Keratinocyte (primary cell): ENCODE measurements at regions not wholly inside any gene's neighbourhood (a gene's known extent, or its start where the extent isn't known, plus 50 kb on each side); places are given as distances from the start of the nearest gene placed in this dataset.

ENCODE experiments used
- DNase-seq: peaks from one replicate; pipeline ENCODE4 v3.0.0-alpha.2; 2011; ENCODE audit warnings: low read depth, missing footprints, low spot score
- FAIRE-seq: peaks from 2 replicates; lab custom pipeline; 2011; peaks lifted over from hg19 to GRCh38; lab: Jason Lieb, UNC
- H2AFZ ChIP-seq: 2 replicates; pipeline ENCODE4 v1.6.0; 2012; ENCODE audit warnings: low read length, control low read depth, inconsistent platforms; ENCODE audit not compliant: control insufficient read depth
- H3K27ac ChIP-seq: 2 replicates; pipeline ENCODE4 v1.5.1; 2011; ENCODE audit warnings: low read length; ENCODE audit not compliant: control insufficient read depth, insufficient read depth
- H3K27me3 ChIP-seq: 3 replicates; pipeline ENCODE4 v1.6.0; 2011; ENCODE audit warnings: low read length; ENCODE audit not compliant: control insufficient read depth, insufficient read depth; ENCODE audit errors: extremely low read depth
- H3K36me3 ChIP-seq, 2 experiments: 2 replicates in 1 of 2; 3 replicates in 1 of 2; pipeline ENCODE4 v1.5.1; 2011; ENCODE audit warnings: low read length in 2 of 2, mild to moderate bottlenecking in 1 of 2; ENCODE audit not compliant: control insufficient read depth in 2 of 2, insufficient read depth in 2 of 2; ENCODE audit errors: extremely low read depth in 1 of 2
- H3K4me1 ChIP-seq: 3 replicates; pipeline ENCODE4 v1.5.1; 2011; ENCODE audit warnings: low read length; ENCODE audit not compliant: control insufficient read depth, insufficient read depth; ENCODE audit errors: extremely low read depth
- H3K4me2 ChIP-seq: 3 replicates; pipeline ENCODE4 v1.6.0; 2011; ENCODE audit warnings: low read depth, low read length; ENCODE audit not compliant: control insufficient read depth, insufficient read depth; ENCODE audit errors: extremely low read depth
- H3K4me3 ChIP-seq, 3 experiments: fragments of 200-600 bp in 1 of 3; sonication (generic) in 1 of 3; 2 replicates in 2 of 3; 3 replicates in 1 of 3; pipeline ENCODE4 v1.5.1; 2011 to 2016; ENCODE audit warnings: low read length in 3 of 3, mild to moderate bottlenecking in 3 of 3, control low read depth in 2 of 3, inconsistent platforms in 1 of 3, low read depth in 1 of 3, mixed read lengths in 1 of 3, mixed run types in 1 of 3, moderate library complexity in 1 of 3; ENCODE audit not compliant: control insufficient read depth in 2 of 3, insufficient read depth in 2 of 3; ENCODE audit errors: extremely low read depth in 1 of 3
- H3K79me2 ChIP-seq: 2 replicates; pipeline ENCODE4 v1.6.0; 2012; ENCODE audit warnings: low read length; ENCODE audit not compliant: control insufficient read depth, insufficient read depth
- H3K9ac ChIP-seq: 3 replicates; pipeline ENCODE4 v1.6.0; 2011; ENCODE audit warnings: low read length; ENCODE audit not compliant: control insufficient read depth, insufficient read depth; ENCODE audit errors: extremely low read depth
- H3K9me1 ChIP-seq: 3 replicates; pipeline ENCODE4 v1.6.0; 2011; ENCODE audit warnings: low read length; ENCODE audit not compliant: control insufficient read depth, insufficient read depth; ENCODE audit errors: extremely low read depth
- H3K9me3 ChIP-seq: 2 replicates; pipeline ENCODE4 v1.5.1; 2012; ENCODE audit warnings: low read depth, low read length; ENCODE audit not compliant: control insufficient read depth
- H4K20me1 ChIP-seq: 3 replicates; pipeline ENCODE4 v1.6.0; 2011; ENCODE audit warnings: low read length; ENCODE audit not compliant: control insufficient read depth, insufficient read depth; ENCODE audit errors: extremely low read depth
- CTCF ChIP-seq, 3 experiments: IDR thresholded peaks in 1 of 3; conservative IDR thresholded peaks in 1 of 3; optimal IDR thresholded peaks in 1 of 3; 2 replicates in 2 of 3; 3 replicates in 1 of 3; pipeline versions ENCODE3 to v1.5.1; 2011; ENCODE audit warnings: low read length in 3 of 3, mild to moderate bottlenecking in 3 of 3, moderate library complexity in 2 of 3, control low read depth in 1 of 3, inconsistent platforms in 1 of 3; ENCODE audit not compliant: insufficient read depth in 2 of 3; ENCODE audit errors: extremely low read depth in 1 of 3
- EZH2 ChIP-seq: IDR thresholded peaks from one replicate; pipeline ENCODE4 v1.6.1; 2012; ENCODE audit warnings: inconsistent platforms, mild to moderate bottlenecking, low read length, moderate library complexity
- dilution Hi-C: fragments of 300-500 bp; cut with MboI; formaldehyde crosslinking; loops from one replicate; pipeline ENCODE4 v1.7.0; 2020; ENCODE audit warnings: low sequenced_read_pairs; ENCODE audit not compliant: extremely low pct_ligation_motif_present

- Histone ChIP-seq H4K20me1 (no peaks in the 10 kb centered on the region), H3K9ac (no peak overlapping the region), H3K79me2 (no peaks in the 10 kb centered on the region), H3K9me1 (no peaks in the 10 kb centered on the region), H3K9me3 (no peaks in the 10 kb centered on the region), H3K4me3 (no peak overlapping the region), H3K36me3 (no peaks in the 10 kb centered on the region), H3K4me1 (peaks cover 5% of the 10 kb centered on the region), H3K4me2 (no peak overlapping the region), H3K27ac (no peak overlapping the region), H3K27me3 (no peaks in the 10 kb centered on the region), H2AFZ (no peak overlapping the region)
- TF ChIP-seq EZH2 (no peak), CTCF (optimal IDR thresholded peaks at IDR 0.05 in 1 of 3, IDR thresholded peaks at IDR 0.05 in 1 of 3, conservative IDR thresholded peaks at IDR 0.05 in 1 of 3; ENCODE audit: extremely low read depth in 1 of 3, insufficient read depth in 2 of 3, low read length in 3 of 3) (no peak)
- dilution Hi-C loops = no loop called here
- FAIRE-seq = no peak
- no peak for DNase-seq
Observed at GRCh38 chr11:131185915-131186314, 184.5 kb upstream of the NTM start.

- no peaks in the 10 kb centered on the region for H3K79me2 ChIP-seq
- peaks cover 5% of the 10 kb centered on the region for H3K4me1 ChIP-seq
- H4K20me1 ChIP-seq = no peaks in the 10 kb centered on the region
- no peak overlapping the region for H2AFZ ChIP-seq
- H3K36me3 ChIP-seq = no peaks in the 10 kb centered on the region
- no peaks in the 10 kb centered on the region for H3K9me1 ChIP-seq
- H3K4me2 ChIP-seq = no peak overlapping the region
- TF ChIP-seq CTCF (optimal IDR thresholded peaks at IDR 0.05 in 1 of 3, IDR thresholded peaks at IDR 0.05 in 1 of 3, conservative IDR thresholded peaks at IDR 0.05 in 1 of 3; ENCODE audit: extremely low read depth in 1 of 3, insufficient read depth in 2 of 3, low read length in 3 of 3) = no peak
- no peak for TF ChIP-seq EZH2
- no peak overlapping the region for H3K4me3 ChIP-seq
- H3K27me3 ChIP-seq = no peaks in the 10 kb centered on the region
- no peak overlapping the region for H3K27ac ChIP-seq
- FAIRE-seq = no peak
- no peaks in the 10 kb centered on the region for H3K9me3 ChIP-seq
- no peak overlapping the region for H3K9ac ChIP-seq
- no peak for DNase-seq
- dilution Hi-C loops = no loop called here
Observed at GRCh38 chr11:131186629-131187101, 183.8 kb upstream of the NTM start.
